ENCODE measurements at regions not wholly inside any gene's neighbourhood (a gene's known extent, or its start where the extent isn't known, plus 50 kb on each side); places are given as distances from the start of the nearest gene placed in this dataset.
"Not testable (repeated sequence)": the region's sequence is repeated elsewhere in the genome, so short reads cannot be mapped to it uniquely, and the experiment has no call there.

- no peak for DNase-seq (ENCODE audit: low read depth in 3 of 3)
These were observed 108.0 kb upstream of the SALL3 start for GRCh38 chr18:78871618-78872017.

GRCh38 chr18:78873926-78874500 lies 105.6 kb upstream of the SALL3 start:
- no peak for DNase-seq (ENCODE audit: low read depth in 3 of 3)

- DNase-seq (ENCODE audit: low read depth in 3 of 3), result peak in 2 of 3 donors; percentile 14 to 36
These were observed 104.4 kb upstream of the SALL3 start for GRCh38 chr18:78875016-78875777.

- no peak for DNase-seq (ENCODE audit: low read depth in 3 of 3)
These were observed 103.6 kb upstream of the SALL3 start for GRCh38 chr18:78875778-78876650.

GRCh38 chr18:78876868-78877267 lies 102.8 kb upstream of the SALL3 start:
- no peak for DNase-seq (ENCODE audit: low read depth in 3 of 3)

GRCh38 chr18:78878335-78878734 lies 101.3 kb upstream of the SALL3 start:
- DNase-seq (ENCODE audit: low read depth in 3 of 3), result no peak

DNA sequence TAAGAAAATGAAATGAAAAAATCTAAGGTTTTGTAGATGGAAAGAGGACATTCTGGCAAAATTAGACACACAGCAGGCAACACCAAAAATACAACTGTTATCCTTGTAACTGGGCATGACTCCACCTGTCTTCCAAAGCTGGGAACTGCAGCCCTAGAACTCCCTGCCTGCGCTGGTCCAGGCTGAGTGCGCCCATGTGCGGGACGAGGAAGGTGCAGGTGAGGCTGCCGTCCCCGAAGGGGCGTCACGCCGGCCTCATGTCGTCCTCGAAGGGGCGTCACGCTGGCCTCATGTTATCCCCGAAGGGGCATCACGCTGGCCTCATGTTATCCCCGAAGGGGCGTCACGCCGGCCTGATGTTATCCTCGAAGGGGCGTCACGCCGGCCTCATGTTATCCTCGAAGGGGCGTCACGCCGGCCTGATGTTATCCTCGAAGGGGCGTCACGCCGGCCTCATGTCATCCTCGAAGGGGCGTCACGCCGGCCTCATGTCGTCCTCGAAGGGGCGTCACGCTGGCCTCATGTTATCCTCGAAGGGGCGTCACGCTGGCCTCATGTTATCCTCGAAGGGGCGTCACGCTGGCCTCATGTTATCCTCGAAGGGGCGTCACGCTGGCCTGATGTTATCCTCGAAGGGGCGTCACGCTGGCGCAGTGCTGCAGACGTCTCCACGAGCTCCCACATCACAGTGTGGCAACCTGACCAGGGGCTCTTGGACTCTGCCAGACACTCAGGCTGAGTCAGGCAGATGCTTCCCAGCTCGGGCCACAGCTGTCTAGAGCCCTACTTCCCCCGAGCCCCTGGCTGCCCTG lies 100.3 kb upstream of the SALL3 start:
- DNase-seq (ENCODE audit: low read depth in 3 of 3), result not testable (repeated sequence)

DNA sequence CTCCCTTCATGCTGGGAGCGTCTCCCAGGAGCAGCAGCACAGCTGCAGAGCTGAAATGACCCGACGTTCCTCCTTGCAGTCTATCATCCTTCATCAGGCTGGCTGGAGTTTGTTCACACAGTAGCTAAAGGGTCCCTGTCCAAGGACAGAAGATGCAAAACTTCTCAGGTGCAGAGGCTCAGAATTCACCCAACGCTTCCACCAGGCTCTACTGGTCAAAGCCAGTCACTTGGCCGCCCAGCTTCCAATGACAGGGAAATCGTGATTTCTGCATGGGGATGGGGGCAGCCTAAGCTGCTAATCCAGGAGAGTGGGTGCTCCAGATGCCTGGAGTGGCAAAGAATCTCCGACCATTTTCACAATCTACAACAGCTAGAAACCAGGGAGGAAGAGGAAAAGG lies 97.0 kb upstream of the SALL3 start:
- no peak for DNase-seq (ENCODE audit: low read depth in 3 of 3)

DNA sequence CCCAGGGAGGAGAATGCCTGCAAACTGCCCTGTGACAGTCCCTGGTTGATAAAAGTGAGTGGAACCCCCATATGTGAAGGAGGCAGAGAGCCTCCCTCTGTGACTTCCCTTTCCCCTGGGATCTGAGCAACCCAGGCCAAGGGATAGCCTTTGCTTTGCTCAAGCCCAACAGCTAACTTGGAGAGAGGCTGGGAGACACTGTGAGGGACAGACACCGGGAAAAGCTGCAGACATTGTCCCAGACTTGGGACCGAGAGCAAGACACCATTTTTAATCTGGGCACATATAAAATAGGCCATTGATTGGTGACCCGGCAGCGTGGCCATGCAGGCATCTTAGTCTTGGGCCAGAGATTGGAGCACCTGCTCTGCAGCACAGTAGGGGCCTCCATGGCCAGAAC lies 96.1 kb upstream of the SALL3 start:
- no peak for DNase-seq (ENCODE audit: low read depth in 3 of 3)

GRCh38 chr18:78884502-78884901 lies 95.1 kb upstream of the SALL3 start:
- no peak for DNase-seq (ENCODE audit: low read depth in 3 of 3)

DNA sequence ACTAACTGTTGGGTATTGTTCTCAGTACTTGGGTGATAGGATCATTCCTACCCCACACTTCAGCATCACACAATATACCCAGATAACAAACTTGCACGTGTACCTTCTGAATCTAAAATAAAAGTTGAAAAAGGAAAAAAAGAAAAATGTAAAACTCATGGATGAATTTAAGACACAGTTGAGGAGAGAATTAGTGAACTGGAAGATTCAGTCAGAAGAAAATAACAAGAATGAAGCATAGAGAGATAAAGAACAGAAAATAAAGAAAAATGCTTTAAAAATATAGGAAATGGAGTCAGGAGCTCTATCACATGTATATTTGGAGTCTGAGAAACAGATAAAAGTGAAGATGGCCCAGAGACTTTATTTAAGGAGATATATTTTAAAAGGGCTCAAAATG lies 90.4 kb upstream of the SALL3 start:
- DNase-seq (ENCODE audit: low read depth in 3 of 3), result no peak

GRCh38 chr18:78890388-78890787 lies 89.2 kb upstream of the SALL3 start:
- no peak for DNase-seq (ENCODE audit: low read depth in 3 of 3)

GRCh38 chr18:78891185-78891762 lies 88.3 kb upstream of the SALL3 start:
- no peak for DNase-seq (ENCODE audit: low read depth in 3 of 3)

DNA sequence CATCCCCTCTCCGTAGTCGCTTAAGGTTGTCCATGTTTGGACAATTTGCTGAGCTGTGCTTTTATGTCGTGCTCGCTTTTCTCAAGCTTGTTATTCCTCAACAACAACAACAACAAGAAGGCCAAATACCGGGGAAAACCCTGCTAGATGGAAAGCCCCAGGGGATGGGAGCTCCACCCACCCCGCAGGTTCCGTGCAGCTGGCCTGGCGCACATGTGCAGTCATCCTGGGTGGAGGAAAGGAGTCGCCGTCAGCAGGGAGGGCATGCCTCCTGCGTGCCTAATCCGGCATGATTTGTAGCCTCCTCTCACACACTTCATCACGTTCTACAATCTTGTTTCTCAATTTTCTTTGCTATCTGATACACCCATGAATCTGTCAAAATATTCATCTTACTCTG lies 87.4 kb upstream of the SALL3 start:
- no peak for DNase-seq (ENCODE audit: low read depth in 3 of 3)

DNA sequence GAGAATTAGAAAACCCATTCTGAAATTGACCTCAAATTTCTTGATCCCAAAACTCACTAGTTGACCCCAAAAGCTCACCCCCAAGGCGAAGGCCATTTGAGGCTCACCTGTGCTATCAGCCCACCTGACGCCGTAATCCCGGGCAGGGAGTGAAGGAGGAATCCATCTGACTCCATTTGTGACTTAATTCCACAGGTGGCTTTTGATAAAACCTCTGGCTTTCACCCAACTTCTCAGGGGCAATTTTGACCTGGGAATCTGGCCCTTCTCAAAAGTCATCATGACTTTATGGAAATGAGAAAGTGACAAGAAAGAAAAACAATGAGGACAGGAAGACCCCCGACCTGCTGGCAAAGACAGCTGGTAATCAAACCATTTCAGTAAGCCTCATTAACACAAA lies 86.9 kb upstream of the SALL3 start:
- DNase-seq (ENCODE audit: low read depth in 3 of 3), result no peak

DNA sequence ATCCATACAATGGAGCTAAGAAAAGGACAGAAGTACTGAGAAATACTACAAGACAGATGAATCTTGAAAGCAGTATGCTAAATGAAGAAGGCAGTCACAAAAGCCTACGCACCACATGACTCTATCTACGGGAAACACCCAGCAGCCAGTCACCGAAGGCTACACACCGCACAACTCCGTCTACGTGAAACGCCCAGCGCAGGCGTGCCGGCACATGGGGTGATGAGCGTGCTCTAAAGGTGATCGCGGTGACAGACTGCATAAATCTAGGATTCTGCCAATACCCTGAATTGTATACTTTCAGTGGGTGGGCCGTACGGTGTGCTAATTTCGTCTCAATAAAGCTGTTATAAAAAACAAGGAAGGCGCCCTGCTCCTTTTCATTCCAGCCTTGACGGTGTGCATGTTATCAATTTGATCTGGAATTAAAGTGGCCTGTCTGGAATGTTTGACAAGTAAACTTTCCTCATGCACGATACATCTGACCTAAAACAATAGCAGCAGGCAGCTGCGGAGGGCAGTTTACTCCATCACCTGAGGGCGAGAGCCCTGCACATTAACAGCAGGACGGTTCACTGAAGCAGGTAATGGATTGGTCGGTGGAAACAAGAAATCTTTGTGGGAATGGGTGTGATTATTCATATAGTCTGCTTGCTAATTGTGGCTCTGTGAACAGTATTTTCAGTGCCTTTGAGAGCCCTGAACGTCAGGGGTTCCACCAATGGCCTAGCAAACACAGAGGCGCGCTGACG lies 86.2 kb upstream of the SALL3 start:
- DNase-seq (ENCODE audit: low read depth in 3 of 3), result no peak

- no peak for DNase-seq (ENCODE audit: low read depth in 3 of 3)
These were observed 85.6 kb upstream of the SALL3 start for GRCh38 chr18:78894033-78894305.

GRCh38 chr18:78895207-78896001 lies 84.2 kb upstream of the SALL3 start:
- no peak for DNase-seq (ENCODE audit: low read depth in 3 of 3)

GRCh38 chr18:78896111-78896905 lies 83.3 kb upstream of the SALL3 start:
- no peak for DNase-seq (ENCODE audit: low read depth in 3 of 3)
